Activated CD4-positive, alpha-beta T cell treated with anti-CD3 and anti-CD28 coated beads for 36 hours (primary cell): ENCODE measurements at regions not wholly inside any gene's neighbourhood (a gene's known extent, or its start where the extent isn't known, plus 50 kb on each side); places are given as distances from the start of the nearest gene placed in this dataset.
"Not testable (repeated sequence)": the region's sequence is repeated elsewhere in the genome, so short reads cannot be mapped to it uniquely, and the experiment has no call there.

Source experiments
- ATAC-seq: fragments of 200-7000 bp; cut with Tn5 transposase; one replicate; pipeline ENCODE4 v1.10.0; 2021; ENCODE audit warnings: mild to moderate bottlenecking, moderate library complexity
- CTCF ChIA-PET: fragments of 350-600 bp; sonication (Branson Sonifier 250); formaldehyde crosslinking; loops from one replicate; lab custom pipeline; 2021; ENCODE audit warnings: antibody characterized with exemption; lab: Charles Lee
- POLR2A ChIA-PET: fragments of 350-600 bp; sonication (Branson Sonifier 250); formaldehyde crosslinking; loops from one replicate; lab custom pipeline; 2021; ENCODE audit warnings: antibody characterized with exemption, inconsistent platforms; lab: Charles Lee
- DNase-seq: peaks from one replicate; pipeline ENCODE4 v3.0.0-alpha.2; 2020
- H3K27ac Mint-ChIP-seq: one replicate; pipeline ENCODE4 v1.8.0; 2021; ENCODE audit warnings: mixed read lengths
- H3K27me3 Mint-ChIP-seq: one replicate; pipeline ENCODE4 v1.8.0; 2021; ENCODE audit warnings: mixed read lengths
- H3K36me3 Mint-ChIP-seq: one replicate; pipeline ENCODE4 v1.8.0; 2021; ENCODE audit warnings: low read depth, mixed read lengths
- H3K4me1 Mint-ChIP-seq: one replicate; pipeline ENCODE4 v1.8.0; 2021; ENCODE audit warnings: mixed read lengths
- H3K4me3 Mint-ChIP-seq: one replicate; pipeline ENCODE4 v1.8.0; 2021; ENCODE audit warnings: mild to moderate bottlenecking, moderate library complexity, mixed read lengths
- H3K9me3 Mint-ChIP-seq: one replicate; pipeline ENCODE4 v1.8.0; 2021; ENCODE audit warnings: low read depth, mixed read lengths
- intact Hi-C, 2 experiments: fragments of 100-400 bp; cut with DNase I in 1 of 2; cut with micrococcal nuclease in 1 of 2; formaldehyde crosslinking; loops; one replicate each; pipeline versions ENCODE4 v1.14.2 to v1.15.1; 2022 to 2024; cut with DNase I, micrococcal nuclease

- Mint-ChIP-seq H3K4me1 (peaks cover 5% of the 10 kb centered on the region), H3K9me3 (no peaks in the 10 kb centered on the region), H3K4me3 (no peak overlapping the region), H3K36me3 (no peaks in the 10 kb centered on the region), H3K27ac (no peak overlapping the region), H3K27me3 (no peaks in the 10 kb centered on the region)
- CTCF ChIA-PET: interaction anchor here (0.7 kb wide), 1 partner anchor 263 kb away, joined by 3 read pairs; no protein-coding TSS in a partner anchor
- POLR2A ChIA-PET: no interaction called here
- no peak for DNase-seq
- intact Hi-C loops: no loop called here
- no peak for ATAC-seq
Observed at GRCh38 chr11:95413761-95414160, 182.8 kb upstream of the SESN3 start.

- no peak for ATAC-seq
- Mint-ChIP-seq H3K4me3 (no peak overlapping the region), H3K4me1 (peaks cover 5% of the 10 kb centered on the region), H3K27me3 (no peaks in the 10 kb centered on the region), H3K36me3 (no peaks in the 10 kb centered on the region), H3K27ac (no peak overlapping the region), H3K9me3 (no peaks in the 10 kb centered on the region)
- ChIA-PET POLR2A (no interaction called here), CTCF (interaction anchor here (0.6 to 0.7 kb wide), 2 partner anchors 182 to 263 kb away, joined by 3 to 4 read pairs; partner anchors contain the start of gene SESN3)
- intact Hi-C loops: no loop called here
- no peak for DNase-seq
Observed at GRCh38 chr11:95413021-95413420, 182.0 kb upstream of the SESN3 start.

- DNase-seq (no peak), ATAC-seq (no peak)
- Mint-ChIP-seq H3K27ac (no peak overlapping the region), H3K4me1 (peaks cover 5% of the 10 kb centered on the region), H3K36me3 (no peaks in the 10 kb centered on the region), H3K9me3 (no peaks in the 10 kb centered on the region), H3K27me3 (no peaks in the 10 kb centered on the region), H3K4me3 (no peak overlapping the region)
- CTCF ChIA-PET: no interaction called here
- POLR2A ChIA-PET: no interaction called here
- intact Hi-C loops: no loop called here
Observed at GRCh38 chr11:95412074-95412473, 181.1 kb upstream of the SESN3 start.

GRCh38 chr11:95410707-95411106 is 179.7 kb upstream of the SESN3 start:
- H3K4me3 Mint-ChIP-seq, ATAC-seq, CTCF ChIA-PET, H3K9me3 Mint-ChIP-seq, H3K4me1 Mint-ChIP-seq, H3K27me3 Mint-ChIP-seq, H3K27ac Mint-ChIP-seq, POLR2A ChIA-PET, H3K36me3 Mint-ChIP-seq, intact Hi-C loops, DNase-seq: not testable (repeated sequence)

GRCh38 chr11:95406271-95406670 is 175.3 kb upstream of the SESN3 start:
- Mint-ChIP-seq H3K27me3 (no peaks in the 10 kb centered on the region), H3K4me3 (no peak overlapping the region), H3K4me1 (peaks cover 5% of the 10 kb centered on the region), H3K9me3 (no peaks in the 10 kb centered on the region), H3K36me3 (no peaks in the 10 kb centered on the region), H3K27ac (no peak overlapping the region)
- ChIA-PET CTCF (no interaction called here), POLR2A (no interaction called here)
- ATAC-seq: no peak
- intact Hi-C loops: no loop called here
- no peak for DNase-seq

- POLR2A ChIA-PET: no interaction called here
- Mint-ChIP-seq H3K27me3 (no peaks in the 10 kb centered on the region), H3K4me3 (no peak overlapping the region), H3K4me1 (no peaks in the 10 kb centered on the region), H3K36me3 (no peaks in the 10 kb centered on the region), H3K27ac (no peak overlapping the region), H3K9me3 (no peaks in the 10 kb centered on the region)
- intact Hi-C loops: no loop called here
- ATAC-seq: no peak
- CTCF ChIA-PET: interaction anchor here (0.8 to 1.3 kb wide), 2 partner anchors 25 to 301 kb away, joined by 3 to 6 read pairs; no protein-coding TSS in a partner anchor
- DNase-seq: no peak
Observed at GRCh38 chr11:95404370-95404769, 173.4 kb upstream of the SESN3 start.

GRCh38 chr11:95398437-95399112 is 167.6 kb upstream of the SESN3 start:
- POLR2A ChIA-PET: no interaction called here
- no peak overlapping the region for H3K4me3 Mint-ChIP-seq
- H3K9me3 Mint-ChIP-seq: peaks cover 2% of the 10 kb centered on the region
- CTCF ChIA-PET: interaction anchor here (0.6 kb wide), 1 partner anchor 147 kb away, joined by 3 read pairs; no protein-coding TSS in a partner anchor
- H3K27me3 Mint-ChIP-seq: no peaks in the 10 kb centered on the region
- intact Hi-C loops: loop anchor here in 1 of 2 experiments (10.0 kb wide), 1 partner anchor 366 kb away; no protein-coding TSS in a partner anchor
- ATAC-seq (no peak), DNase-seq (no peak)
- no peak overlapping the region for H3K27ac Mint-ChIP-seq
- no peaks in the 10 kb centered on the region for H3K36me3 Mint-ChIP-seq
- no peaks in the 10 kb centered on the region for H3K4me1 Mint-ChIP-seq

- Mint-ChIP-seq H3K36me3 (no peaks in the 10 kb centered on the region), H3K9me3 (peaks cover 2% of the 10 kb centered on the region), H3K4me1 (no peaks in the 10 kb centered on the region), H3K4me3 (no peak overlapping the region), H3K27me3 (no peaks in the 10 kb centered on the region), H3K27ac (no peak overlapping the region)
- ATAC-seq: no peak
- no peak for DNase-seq
- intact Hi-C loops: loop anchor here in 1 of 2 experiments (10.0 kb wide), 1 partner anchor 372 kb away; no protein-coding TSS in a partner anchor
- ChIA-PET CTCF (no interaction called here), POLR2A (no interaction called here)
Observed at GRCh38 chr11:95392644-95393043, 161.6 kb upstream of the SESN3 start.

- no peak overlapping the region for H3K4me3 Mint-ChIP-seq
- intact Hi-C loops: no loop called here
- H3K27me3 Mint-ChIP-seq: no peaks in the 10 kb centered on the region
- CTCF ChIA-PET: no interaction called here
- H3K4me1 Mint-ChIP-seq: no peaks in the 10 kb centered on the region
- no peaks in the 10 kb centered on the region for H3K9me3 Mint-ChIP-seq
- no peak overlapping the region for H3K27ac Mint-ChIP-seq
- no peaks in the 10 kb centered on the region for H3K36me3 Mint-ChIP-seq
- ATAC-seq: no peak
- POLR2A ChIA-PET: no interaction called here
- no peak for DNase-seq
Observed at GRCh38 chr11:95389427-95389826, 158.4 kb upstream of the SESN3 start.

- no peak overlapping the region for H3K4me3 Mint-ChIP-seq
- no peaks in the 10 kb centered on the region for H3K36me3 Mint-ChIP-seq
- ATAC-seq (no peak), DNase-seq (no peak)
- CTCF ChIA-PET: interaction anchor here (1.1 to 1.4 kb wide), 2 partner anchors 57 to 293 kb away, joined by 4 read pairs; no protein-coding TSS in a partner anchor
- no peaks in the 10 kb centered on the region for H3K9me3 Mint-ChIP-seq
- H3K27ac Mint-ChIP-seq: no peak overlapping the region
- intact Hi-C loops: no loop called here
- H3K4me1 Mint-ChIP-seq: no peaks in the 10 kb centered on the region
- H3K27me3 Mint-ChIP-seq: no peaks in the 10 kb centered on the region
- POLR2A ChIA-PET: no interaction called here
Observed at GRCh38 chr11:95388086-95388485, 157.1 kb upstream of the SESN3 start.

- ATAC-seq (no peak), DNase-seq (no peak)
- Mint-ChIP-seq H3K4me3 (no peak overlapping the region), H3K9me3 (no peaks in the 10 kb centered on the region), H3K27me3 (no peaks in the 10 kb centered on the region), H3K27ac (no peak overlapping the region), H3K4me1 (peaks cover 1% of the 10 kb centered on the region), H3K36me3 (no peaks in the 10 kb centered on the region)
- CTCF ChIA-PET: interaction anchor here (0.5 to 1.4 kb wide), 3 partner anchors 93 to 376 kb away, joined by 3 to 4 read pairs (median 3); no protein-coding TSS in a partner anchor
- POLR2A ChIA-PET: no interaction called here
- intact Hi-C loops: no loop called here
Observed at GRCh38 chr11:95387325-95387724, 156.3 kb upstream of the SESN3 start.

GRCh38 chr11:95385577-95385976 is 154.6 kb upstream of the SESN3 start:
- ATAC-seq: no peak
- no peak overlapping the region for H3K4me3 Mint-ChIP-seq
- H3K4me1 Mint-ChIP-seq: peaks cover 4% of the 10 kb centered on the region
- no peaks in the 10 kb centered on the region for H3K9me3 Mint-ChIP-seq
- H3K27ac Mint-ChIP-seq: no peak overlapping the region
- intact Hi-C loops: no loop called here
- no peak for DNase-seq
- H3K36me3 Mint-ChIP-seq: no peaks in the 10 kb centered on the region
- POLR2A ChIA-PET: no interaction called here
- CTCF ChIA-PET: no interaction called here
- no peaks in the 10 kb centered on the region for H3K27me3 Mint-ChIP-seq
